Muscle of leg (tissue), 3 donors: ENCODE measurements at regions not wholly inside any gene's neighbourhood (a gene's known extent, or its start where the extent isn't known, plus 50 kb on each side); places are given as distances from the start of the nearest gene placed in this dataset.

ENCODE experiments used
- DNase-seq: peaks from one replicate; pipeline ENCODE4 v3.0.0; 2013
- H3K27ac ChIP-seq: one replicate; pipeline ENCODE4 v1.5.1; 2013; ENCODE audit warnings: mild to moderate bottlenecking, low read length, control low read depth
- H3K27me3 ChIP-seq: one replicate; pipeline ENCODE4 v1.6.1; 2013; ENCODE audit warnings: low read length; ENCODE audit not compliant: control insufficient read depth, insufficient read depth
- H3K36me3 ChIP-seq: one replicate; pipeline ENCODE4 v1.6.1; 2013; ENCODE audit warnings: low read length; ENCODE audit not compliant: control insufficient read depth, insufficient read depth
- H3K4me1 ChIP-seq: one replicate; pipeline ENCODE4 v1.6.1; 2013; ENCODE audit warnings: low read length; ENCODE audit not compliant: control insufficient read depth, insufficient read depth
- H3K4me3 ChIP-seq: one replicate; pipeline ENCODE4 v1.5.1; 2013; ENCODE audit warnings: low read length, control low read depth
- H3K9me3 ChIP-seq: replicated peaks from 2 replicates; pipeline ENCODE4 v1.6.1; 2013; ENCODE audit warnings: low read depth, low read length; ENCODE audit not compliant: control insufficient read depth
- WGBS: methylation state at CpG from one replicate; pipeline ENCODE4 v1.1.5; 2013; ENCODE audit warnings: missing lambda C conversion rate; ENCODE audit not compliant: insufficient coverage; 5-methylcytosine and 5-hydroxymethylcytosine counted together

DNA sequence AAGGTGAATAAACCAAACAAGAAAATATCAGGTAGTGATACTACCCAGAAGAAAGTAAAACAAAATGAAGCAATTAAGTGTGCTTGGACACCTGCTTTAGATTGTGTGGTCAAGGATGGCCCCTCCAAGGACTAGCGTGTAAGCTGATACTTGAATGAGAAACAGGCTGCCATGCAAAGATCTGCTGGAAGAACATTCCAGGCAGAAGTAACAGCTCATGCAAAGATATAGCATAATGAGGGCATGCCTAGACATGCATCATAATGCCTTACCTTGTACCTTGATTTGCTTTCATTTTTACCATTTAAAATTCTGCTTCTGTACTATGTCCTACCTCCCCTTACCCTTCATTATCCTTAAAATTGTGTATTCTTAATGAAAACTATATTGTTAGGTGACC is 74.8 kb upstream of the HDAC9 start:
- H3K27ac ChIP-seq: no peak overlapping the region
- no peak for DNase-seq
- H3K36me3 ChIP-seq: no peaks in the 10 kb centered on the region
- no peaks in the 10 kb centered on the region for H3K27me3 ChIP-seq
- H3K4me1 ChIP-seq: no peaks in the 10 kb centered on the region
- H3K9me3 ChIP-seq: no peaks in the 10 kb centered on the region
- no peak overlapping the region for H3K4me3 ChIP-seq
- no CpG with 5 or more reads among the region's 1 CpG for whole genome bisulfite sequencing

DNA sequence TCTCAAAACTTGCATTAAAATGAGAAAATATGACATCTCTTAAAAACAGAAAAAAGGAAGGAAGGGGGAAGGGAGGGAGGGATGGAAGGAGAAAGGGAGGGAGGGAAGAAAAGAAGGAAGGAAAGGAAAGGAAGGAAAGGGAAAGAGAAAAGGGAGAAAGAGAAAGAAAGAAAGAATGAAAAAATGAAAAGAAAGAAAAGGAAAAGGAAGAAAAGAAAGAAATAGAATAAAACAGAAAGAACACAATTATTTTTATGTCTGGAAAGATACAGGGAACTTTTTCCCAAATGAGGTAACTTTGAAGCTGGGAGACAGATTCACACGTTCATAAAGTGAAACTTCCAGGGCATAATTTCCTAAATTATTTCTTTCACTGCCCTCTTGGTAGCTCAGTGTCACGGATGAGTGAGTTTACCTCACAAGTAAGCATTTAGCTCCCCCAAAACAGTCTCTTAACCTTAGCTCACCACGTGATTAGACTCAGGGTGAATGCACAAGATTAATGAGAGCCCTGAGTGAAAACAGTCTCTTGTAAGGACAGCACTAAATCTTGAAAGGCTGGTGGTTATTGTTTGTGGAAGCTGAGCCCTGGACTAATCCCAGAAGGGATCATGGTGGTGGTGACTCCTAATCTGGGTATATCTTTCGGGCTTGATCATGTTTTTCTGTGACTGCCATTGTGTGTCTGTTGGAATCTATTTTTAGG is 74.1 kb upstream of the HDAC9 start:
- H3K36me3 ChIP-seq: no peaks in the 10 kb centered on the region
- H3K27me3 ChIP-seq: no peaks in the 10 kb centered on the region
- no peak overlapping the region for H3K4me3 ChIP-seq
- H3K9me3 ChIP-seq: no peaks in the 10 kb centered on the region
- WGBS: 17% methylated on average over 1 of the region's 4 CpGs
- no peaks in the 10 kb centered on the region for H3K4me1 ChIP-seq
- DNase-seq: no peak
- H3K27ac ChIP-seq: no peak overlapping the region

- Histone ChIP-seq H3K4me1 (no peaks in the 10 kb centered on the region), H3K36me3 (no peaks in the 10 kb centered on the region), H3K27ac (no peak overlapping the region), H3K9me3 (no peaks in the 10 kb centered on the region), H3K27me3 (no peaks in the 10 kb centered on the region), H3K4me3 (no peak overlapping the region)
- no peak for DNase-seq
- WGBS: no CpG with 5 or more reads among the region's 4 CpGs
These were observed 70.3 kb upstream of the HDAC9 start for GRCh38 chr7:18425227-18425626.

GRCh38 chr7:18425838-18426445 is 69.6 kb upstream of the HDAC9 start:
- no peaks in the 10 kb centered on the region for H3K4me1 ChIP-seq
- no peak for DNase-seq

DNA sequence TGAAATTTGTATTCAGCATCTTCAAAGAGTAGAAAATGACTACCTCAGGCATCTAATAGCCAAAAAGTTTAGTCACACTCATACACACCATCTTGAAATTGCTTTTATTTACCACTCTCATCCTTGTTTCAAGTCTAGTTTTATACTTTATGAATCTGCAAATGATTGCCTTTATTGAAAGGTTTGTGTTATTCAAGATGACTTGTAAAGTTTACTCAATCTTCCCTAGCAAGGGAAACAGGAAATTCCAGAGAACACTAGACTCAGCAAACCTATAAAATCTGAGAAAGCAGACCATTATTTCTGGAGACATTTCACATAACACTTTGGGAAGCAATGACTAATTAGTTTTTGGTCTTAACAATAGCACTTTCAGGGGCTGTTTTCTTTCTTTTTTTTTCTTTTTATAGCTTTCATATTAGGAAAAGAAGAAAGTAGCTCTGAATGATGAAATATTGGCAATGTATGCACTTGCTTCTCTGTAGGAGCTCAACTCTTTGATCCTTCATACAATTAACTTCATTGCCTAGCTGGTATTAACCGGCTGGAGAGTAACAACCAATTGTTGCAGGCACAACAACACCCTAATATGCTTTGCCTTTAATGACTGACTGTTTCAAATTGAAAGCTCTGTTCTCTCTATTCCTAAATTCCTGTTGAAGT is 68.9 kb upstream of the HDAC9 start:
- Histone ChIP-seq H3K27me3 (no peaks in the 10 kb centered on the region), H3K36me3 (no peaks in the 10 kb centered on the region), H3K4me1 (no peaks in the 10 kb centered on the region), H3K27ac (no peak overlapping the region), H3K9me3 (no peaks in the 10 kb centered on the region), H3K4me3 (no peak overlapping the region)
- peak; percentile 17 for DNase-seq
- no CpG with 5 or more reads among the region's 1 CpG for WGBS

More at GRCh38 chr7:18425838-18426445, 69.6 kb upstream of the HDAC9 start:
- no peak overlapping the region for H3K4me3 ChIP-seq
- no peak overlapping the region for H3K27ac ChIP-seq
- no CpG with 5 or more reads among the region's 5 CpGs for WGBS
- H3K9me3 ChIP-seq: no peaks in the 10 kb centered on the region
- no peaks in the 10 kb centered on the region for H3K27me3 ChIP-seq
- no peaks in the 10 kb centered on the region for H3K36me3 ChIP-seq

DNA sequence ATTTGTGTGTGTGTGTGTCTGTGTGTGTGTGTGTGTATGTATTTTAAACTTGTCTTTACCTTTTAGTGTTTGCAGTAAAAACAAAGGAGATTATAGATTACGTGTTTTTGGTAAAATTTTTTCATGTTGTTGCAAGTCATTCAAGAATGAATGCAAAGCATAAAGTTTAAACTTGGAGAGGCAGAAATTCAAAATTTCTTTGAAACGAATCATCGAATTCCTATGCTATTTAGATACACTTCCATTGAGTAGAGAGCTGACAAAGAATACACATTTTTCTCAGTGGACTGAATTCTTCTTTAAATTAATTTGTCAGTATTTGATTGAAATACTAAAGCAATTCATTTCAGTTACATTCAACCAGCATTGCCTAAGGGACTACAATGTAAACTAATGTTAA is 66.0 kb upstream of the HDAC9 start:
- no peak overlapping the region for H3K4me3 ChIP-seq
- no peak for DNase-seq
- H3K36me3 ChIP-seq: no peaks in the 10 kb centered on the region
- no CpG with 5 or more reads among the region's 3 CpGs for WGBS
- no peaks in the 10 kb centered on the region for H3K9me3 ChIP-seq
- no peaks in the 10 kb centered on the region for H3K27me3 ChIP-seq
- H3K4me1 ChIP-seq: no peaks in the 10 kb centered on the region
- no peak overlapping the region for H3K27ac ChIP-seq

DNA sequence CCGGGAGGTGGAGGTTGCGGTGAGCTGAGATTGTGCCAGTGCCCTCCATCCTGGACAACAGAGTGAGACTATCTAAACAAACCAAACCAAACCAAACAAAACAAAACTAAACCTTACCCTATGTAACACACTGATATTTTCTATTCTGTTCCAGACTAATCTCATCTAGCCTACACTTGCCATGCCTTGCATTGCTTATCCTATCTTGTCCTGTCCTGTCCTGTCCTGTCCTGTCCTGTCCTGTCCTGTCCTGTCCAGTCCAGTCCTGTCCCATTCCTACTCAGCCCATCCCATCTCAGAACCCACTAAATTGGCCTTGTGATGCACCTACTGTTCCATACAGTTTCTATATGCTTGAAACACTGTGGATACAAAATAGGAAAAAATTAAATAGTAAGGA is 64.7 kb upstream of the HDAC9 start:
- H3K4me3 ChIP-seq: no peak overlapping the region
- no peak for DNase-seq
- WGBS: 100% methylated on average over 2 of the region's 2 CpGs
- H3K9me3 ChIP-seq: no peaks in the 10 kb centered on the region
- no peaks in the 10 kb centered on the region for H3K27me3 ChIP-seq
- no peaks in the 10 kb centered on the region for H3K4me1 ChIP-seq
- no peak overlapping the region for H3K27ac ChIP-seq
- no peaks in the 10 kb centered on the region for H3K36me3 ChIP-seq

GRCh38 chr7:18434171-18434570 is 61.4 kb upstream of the HDAC9 start:
- no peaks in the 10 kb centered on the region for H3K4me1 ChIP-seq
- WGBS: 100% methylated on average over 1 of the region's 6 CpGs
- no peak for DNase-seq
- H3K27me3 ChIP-seq: no peaks in the 10 kb centered on the region
- no peak overlapping the region for H3K27ac ChIP-seq
- no peaks in the 10 kb centered on the region for H3K9me3 ChIP-seq
- no peaks in the 10 kb centered on the region for H3K36me3 ChIP-seq
- no peak overlapping the region for H3K4me3 ChIP-seq

GRCh38 chr7:18437101-18437500 is 58.4 kb upstream of the HDAC9 start:
- H3K9me3 ChIP-seq: no peaks in the 10 kb centered on the region
- WGBS: no CpG with 5 or more reads among the region's 1 CpG
- H3K4me3 ChIP-seq: no peak overlapping the region
- no peaks in the 10 kb centered on the region for H3K36me3 ChIP-seq
- peak; percentile 16 for DNase-seq
- H3K4me1 ChIP-seq: no peaks in the 10 kb centered on the region
- no peaks in the 10 kb centered on the region for H3K27me3 ChIP-seq
- H3K27ac ChIP-seq: no peak overlapping the region

GRCh38 chr7:18440934-18441333 is 54.6 kb upstream of the HDAC9 start:
- no CpG with 5 or more reads among the region's 2 CpGs for WGBS
- Histone ChIP-seq H3K9me3 (no peaks in the 10 kb centered on the region), H3K4me3 (no peak overlapping the region), H3K27me3 (no peaks in the 10 kb centered on the region), H3K36me3 (no peaks in the 10 kb centered on the region), H3K27ac (no peak overlapping the region), H3K4me1 (peaks cover 2% of the 10 kb centered on the region)
- DNase-seq: no peak
